TTC549 (cell line): ENCODE measurements at regions not wholly inside any gene's neighbourhood (a gene's known extent, or its start where the extent isn't known, plus 50 kb on each side); places are given as distances from the start of the nearest gene placed in this dataset.

Source experiments
- FAIRE-seq: peaks from 2 replicates; lab custom pipeline; 2012; peaks lifted over from hg19 to GRCh38; lab: Jason Lieb, UNC

DNA sequence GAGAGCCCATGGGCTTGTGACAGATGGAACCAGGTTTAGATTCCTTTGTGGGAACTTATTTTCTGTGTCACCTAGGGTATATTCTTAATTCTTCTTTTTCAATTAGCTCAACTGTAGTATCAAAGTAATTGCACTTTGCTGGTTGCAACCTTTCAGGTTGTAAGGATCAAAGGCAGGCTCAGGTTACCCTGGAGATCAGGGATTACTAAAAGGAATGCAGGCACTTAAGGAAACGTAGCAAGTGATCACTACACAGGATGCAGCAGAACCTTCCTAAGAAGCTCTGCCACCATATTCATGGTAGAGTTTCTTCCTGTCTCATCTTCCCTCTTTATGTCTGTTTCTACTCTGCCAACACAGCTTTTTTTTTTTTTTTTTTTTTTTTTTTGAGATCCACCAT lies 133.2 kb upstream of the JAG1 start:
- FAIRE-seq = no peak

DNA sequence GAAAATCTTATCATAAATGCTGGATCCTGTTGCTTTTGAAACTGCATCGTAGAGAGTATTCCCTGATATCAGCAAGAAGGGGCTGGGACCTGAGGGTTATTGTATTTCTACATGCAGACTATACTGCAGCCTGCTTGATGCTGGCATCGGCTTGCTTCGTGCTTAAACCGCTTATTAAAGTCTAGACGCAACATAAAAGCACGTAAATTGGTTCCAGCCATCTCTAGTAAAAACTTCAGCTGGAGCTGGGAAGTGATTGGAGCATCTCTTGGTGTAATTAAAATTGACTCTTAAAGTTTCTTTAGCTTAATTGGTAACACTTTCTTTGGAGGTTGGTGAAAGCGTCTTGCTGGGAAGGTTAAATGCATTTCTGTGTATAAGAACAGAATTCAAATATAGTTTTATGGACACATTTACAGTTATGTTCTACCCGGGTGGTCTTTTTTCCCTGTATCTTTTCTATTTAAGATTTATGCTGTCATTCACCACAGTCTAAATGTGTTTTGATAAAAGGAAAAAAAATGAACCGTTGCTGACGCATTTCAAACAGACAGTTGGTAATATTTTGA lies 139.0 kb upstream of the JAG1 start:
- FAIRE-seq = no peak

DNA sequence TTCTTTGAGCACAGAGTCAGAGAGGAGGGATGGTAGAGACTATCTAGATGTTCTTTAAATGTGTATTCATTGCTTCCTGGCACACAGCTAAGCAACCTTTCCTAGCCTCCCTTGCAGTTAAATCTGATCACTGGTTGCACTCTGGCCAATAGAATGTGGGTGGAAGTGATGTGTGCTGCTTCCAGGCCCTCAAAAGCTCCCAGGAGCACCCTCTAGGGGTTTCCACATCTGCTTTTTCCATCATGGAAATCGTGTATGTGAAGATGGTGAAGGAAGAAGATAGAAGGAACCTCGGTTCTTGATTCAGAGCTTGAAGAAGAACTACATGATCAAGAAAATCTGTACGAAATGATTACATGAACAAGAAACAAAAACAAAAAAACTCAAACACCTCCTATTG lies 149.8 kb upstream of the JAG1 start:
- FAIRE-seq = no peak

DNA sequence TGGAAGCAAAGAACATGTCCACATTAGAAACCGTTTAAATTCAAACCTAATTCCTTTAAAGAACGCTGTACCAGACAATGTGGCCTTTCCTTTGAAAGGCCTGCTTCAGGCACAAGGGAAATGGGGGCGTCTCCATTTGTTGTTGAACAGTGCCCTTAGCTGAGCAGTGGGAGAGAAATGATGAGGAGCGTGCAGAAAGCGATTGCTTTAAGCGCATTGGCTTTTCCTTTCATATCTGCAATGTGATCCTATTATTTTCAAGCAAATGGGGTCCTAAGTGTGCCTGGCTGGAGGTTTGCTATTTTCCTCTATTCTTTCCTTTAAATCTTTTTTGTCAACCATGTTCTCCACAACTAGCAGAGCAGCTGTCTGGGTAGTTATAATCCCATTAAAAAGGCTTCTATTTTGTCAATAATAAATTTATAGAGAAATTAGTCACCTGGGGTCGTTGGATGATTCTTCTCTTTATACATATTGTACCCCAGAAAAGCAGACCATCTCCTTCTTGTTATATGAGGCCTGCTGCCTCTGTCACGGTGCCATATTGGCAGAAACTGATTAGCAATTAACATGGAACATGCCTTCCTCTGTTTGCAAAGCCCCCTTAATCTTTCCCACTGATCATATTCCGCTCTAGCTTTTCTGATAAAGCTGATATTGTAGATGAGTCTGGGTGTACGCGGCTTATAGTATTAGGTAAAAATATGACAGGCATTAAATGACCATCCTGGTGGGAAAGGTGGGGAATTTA lies 151.1 kb upstream of the JAG1 start:
- no peak for FAIRE-seq

DNA sequence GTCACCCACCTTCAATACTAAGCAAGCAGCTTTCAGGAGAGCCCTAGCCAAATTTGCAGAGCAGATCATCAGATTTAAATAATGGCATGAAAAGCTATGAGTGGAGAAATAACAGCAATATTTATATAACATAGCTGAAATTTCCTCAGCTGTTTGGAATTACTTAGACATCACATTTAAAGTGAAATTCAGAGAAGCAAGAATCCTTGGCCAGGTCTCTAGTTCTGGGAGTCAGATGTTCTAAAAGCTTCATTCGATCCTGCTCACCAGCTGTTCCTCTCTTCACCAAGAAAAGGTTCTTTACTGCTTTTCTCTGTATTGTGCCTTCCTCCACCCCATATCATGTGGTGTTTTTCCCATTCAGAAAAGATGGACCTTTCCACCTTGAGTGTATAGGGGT lies 152.3 kb upstream of the JAG1 start:
- FAIRE-seq = no peak

DNA sequence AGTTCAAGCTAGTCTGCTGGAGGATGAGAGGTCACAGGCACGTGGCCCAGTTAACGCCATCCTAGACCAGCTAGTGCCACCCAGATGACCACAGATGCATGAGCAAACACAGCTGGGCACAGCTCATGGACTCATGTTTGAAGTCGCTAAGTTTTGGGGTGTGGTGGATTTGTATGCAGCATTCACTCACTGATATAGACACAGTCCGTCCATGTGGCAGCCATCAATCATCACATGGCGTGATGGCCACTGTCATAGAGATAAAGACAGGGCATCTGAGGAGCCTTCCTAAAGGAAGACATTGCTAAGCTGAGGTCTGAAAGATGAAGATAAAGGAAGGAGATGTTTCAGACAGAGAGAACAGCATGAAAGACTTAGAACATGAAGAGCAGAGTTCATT lies 154.4 kb upstream of the JAG1 start:
- FAIRE-seq = no peak

DNA sequence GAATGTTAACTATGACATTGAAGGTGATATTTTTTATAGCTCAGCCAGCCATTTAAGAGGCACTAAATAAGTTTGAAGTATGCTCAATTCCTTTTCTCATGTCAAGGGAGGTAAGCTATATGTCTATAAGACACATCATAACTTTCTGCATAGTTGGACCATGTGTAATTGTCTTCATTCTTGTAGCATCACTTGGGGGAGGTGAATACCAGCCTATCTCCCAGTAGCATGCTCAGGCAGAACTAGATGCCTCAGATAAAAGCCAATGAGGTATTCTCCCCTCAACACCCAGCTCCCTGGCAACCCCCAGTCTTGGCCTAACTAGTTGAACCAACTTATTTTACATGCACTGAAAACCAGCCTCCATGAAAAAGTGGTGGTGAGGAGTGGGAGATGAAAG lies 158.3 kb upstream of the JAG1 start:
- no peak for FAIRE-seq

DNA sequence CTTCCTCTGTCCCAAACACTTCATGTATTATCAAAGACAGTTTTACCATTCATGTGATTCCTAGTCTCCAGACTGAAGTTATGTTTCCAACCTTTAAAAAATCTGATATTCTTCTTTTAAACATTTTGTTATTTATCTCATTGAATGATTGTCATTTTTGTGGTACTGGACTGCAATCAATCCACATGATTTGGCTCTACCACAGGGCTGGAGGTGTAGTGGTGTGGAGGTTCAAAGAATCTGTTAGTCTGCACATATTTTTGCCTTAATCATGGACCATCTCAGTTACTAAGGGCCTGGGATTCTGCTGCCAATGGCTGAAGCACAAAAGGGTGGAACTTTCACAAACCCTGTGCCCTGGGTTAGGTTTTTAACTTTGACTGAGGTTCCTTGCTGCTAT lies 164.1 kb upstream of the JAG1 start:
- FAIRE-seq = no peak

DNA sequence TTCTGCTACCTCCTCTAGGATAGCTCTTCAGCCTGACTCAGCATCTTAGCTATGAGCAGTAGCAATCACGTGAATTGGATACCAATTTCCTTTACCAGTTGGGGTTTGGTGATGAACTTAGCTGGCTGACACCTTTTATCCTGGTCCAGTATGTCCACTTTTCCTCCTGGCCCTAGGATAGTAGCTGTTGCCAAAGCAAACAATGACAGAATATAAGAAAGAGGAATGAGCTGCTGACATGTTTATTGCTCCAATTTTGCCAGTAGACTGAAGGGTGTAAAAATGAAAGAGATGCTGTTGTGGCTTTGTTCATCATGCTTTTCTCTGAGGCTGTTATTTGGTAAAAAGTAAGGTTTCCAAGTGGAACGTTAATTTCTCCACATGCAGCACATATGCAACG lies 168.3 kb upstream of the JAG1 start:
- no peak for FAIRE-seq

DNA sequence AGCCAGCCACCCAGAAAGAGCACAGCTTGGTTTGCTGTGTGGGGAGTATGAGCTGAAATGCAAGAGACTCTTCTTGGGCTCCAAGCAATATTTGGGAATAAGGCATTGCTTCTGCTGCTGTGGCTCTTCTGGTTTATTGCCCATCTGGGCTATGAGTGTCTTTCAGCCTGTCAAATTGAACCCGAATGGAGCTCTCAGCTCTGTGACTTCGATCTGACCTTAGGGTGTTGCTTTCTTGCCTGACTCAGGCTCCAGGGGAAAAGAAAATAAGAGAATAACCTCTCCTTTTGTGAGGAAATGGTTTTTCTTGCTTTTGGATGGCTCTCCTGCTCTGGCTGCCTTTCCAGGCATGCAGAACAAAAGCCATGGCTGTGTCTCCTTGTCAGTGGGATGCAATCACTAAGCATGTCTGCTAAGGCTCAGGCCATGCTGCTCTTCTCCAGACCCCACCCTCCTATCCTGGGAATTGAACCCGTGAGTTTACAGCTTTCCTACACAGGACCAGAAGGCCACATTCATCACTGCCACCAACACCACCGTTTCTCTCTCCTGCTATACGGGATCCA lies 169.4 kb upstream of the JAG1 start:
- no peak for FAIRE-seq

DNA sequence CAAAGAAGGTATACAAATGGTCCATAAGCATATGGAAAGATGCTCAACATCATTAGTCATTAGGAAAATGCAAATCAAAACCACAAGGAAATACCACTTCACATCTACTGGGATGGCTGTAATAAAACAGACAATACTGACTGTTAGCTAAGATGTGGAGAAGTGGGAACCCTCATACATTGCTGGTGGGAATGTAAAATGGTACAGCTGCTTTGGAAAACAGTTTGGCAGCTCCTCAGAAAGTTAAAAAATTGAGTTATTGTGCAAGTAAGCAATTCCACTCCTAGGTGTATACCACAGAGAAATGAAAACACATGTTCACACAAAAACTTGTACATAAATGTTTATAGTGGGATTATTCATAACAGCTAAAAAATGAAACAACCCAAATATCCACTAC lies 173.0 kb upstream of the JAG1 start:
- no peak for FAIRE-seq

DNA sequence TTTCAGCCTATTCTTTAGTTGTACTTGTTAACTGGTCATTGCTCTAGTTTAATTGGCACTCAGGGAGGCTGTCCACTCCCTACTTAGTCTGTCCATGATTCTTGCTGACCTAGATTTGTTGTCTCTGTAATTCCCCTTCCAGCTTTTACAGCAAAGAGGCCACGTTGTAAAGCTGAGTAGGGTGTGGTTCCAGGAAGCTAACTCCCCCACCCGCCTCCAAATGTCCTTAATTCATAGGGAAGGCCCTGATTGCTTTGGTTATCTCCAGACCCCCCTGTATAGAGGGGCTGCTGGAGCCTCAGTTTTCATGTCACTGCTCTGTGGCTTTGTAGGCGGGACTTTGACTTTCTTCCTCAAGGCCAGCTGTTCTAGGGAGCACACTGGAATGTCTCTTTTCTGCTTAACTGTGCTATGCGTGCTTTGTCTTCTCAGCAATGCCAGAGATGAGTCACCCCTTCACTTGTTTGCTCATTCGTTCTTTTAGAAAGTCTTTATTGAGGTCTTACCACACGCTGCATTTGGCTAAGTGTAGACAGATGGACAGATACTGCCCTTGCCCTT lies 175.1 kb upstream of the JAG1 start:
- FAIRE-seq = no peak

DNA sequence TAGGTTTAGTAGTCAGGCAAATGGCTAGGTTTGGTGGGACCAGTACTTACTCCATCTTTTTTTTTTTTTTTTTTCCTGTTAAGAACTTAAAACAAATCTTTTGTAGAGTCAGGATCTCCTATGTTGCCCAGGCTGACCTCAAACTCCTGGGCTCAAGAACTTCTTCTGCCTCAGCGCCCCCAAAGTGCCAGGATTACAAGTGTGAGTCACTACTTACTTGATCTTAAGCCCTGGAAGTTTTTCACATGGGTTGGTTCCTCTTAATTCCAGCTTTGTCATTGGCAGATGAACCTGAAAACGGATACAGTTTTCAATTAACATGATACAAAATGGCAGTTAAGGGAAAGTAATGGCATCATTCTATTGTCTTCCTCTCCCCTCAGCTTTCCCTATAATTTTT lies 179.4 kb upstream of the JAG1 start:
- no peak for FAIRE-seq

DNA sequence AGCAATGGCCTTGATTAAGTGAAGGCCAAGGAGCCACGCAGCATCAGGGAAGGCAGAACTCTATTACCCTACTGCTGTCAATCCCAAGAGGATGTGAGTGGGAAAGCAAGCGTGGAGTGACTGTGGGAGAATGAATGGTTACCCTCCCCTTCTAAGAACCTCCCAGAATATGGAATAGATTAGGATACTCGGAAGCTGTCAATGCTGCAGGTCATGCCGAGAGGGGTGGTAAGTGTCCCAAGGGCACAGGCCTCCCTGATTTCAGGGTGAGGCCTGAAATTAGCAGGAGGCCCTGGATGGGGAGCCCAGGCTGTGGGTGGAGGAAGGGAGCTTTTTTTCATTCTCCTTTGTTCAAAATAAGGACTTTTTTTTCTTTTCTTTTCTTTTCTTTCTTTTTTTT lies 179.9 kb upstream of the JAG1 start:
- FAIRE-seq = no peak

DNA sequence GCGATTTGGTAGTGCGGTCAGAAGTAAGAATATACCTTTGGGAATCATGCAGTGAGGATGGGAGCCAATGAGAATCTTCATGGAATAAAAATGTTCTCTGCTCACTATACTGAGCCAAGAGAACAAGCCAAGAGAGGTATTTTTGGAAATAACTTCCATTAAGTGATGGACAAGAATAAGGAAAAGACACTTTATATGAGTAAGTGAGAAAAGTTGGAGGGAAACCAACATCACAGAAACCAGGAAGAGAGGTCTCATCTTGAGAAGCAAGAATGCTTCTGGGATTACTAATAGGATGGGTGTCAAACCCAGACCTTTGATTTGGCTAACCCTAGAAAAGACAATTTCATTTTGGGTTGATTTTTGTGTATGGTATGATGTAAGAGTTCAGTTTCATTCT lies 181.2 kb upstream of the JAG1 start:
- FAIRE-seq = no peak

DNA sequence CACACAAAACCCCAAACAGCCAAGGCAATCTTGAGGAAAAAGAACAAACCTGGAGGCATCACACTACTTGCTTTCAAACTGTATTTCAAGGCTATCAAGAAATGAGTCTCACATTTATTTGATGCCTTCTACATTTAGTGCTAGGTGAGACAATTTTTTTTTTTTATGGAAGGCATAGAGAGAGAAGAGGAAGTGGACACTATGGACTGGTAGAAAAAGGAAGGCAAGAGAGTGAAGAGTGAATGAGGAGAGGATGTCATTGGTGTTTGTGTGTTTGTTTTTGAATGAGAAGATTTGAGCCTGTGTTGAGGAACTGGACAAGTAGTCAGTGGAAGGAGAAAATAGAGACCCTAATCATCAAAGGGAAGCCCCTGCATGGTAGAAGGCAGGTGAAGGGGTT lies 182.0 kb upstream of the JAG1 start:
- FAIRE-seq = no peak

DNA sequence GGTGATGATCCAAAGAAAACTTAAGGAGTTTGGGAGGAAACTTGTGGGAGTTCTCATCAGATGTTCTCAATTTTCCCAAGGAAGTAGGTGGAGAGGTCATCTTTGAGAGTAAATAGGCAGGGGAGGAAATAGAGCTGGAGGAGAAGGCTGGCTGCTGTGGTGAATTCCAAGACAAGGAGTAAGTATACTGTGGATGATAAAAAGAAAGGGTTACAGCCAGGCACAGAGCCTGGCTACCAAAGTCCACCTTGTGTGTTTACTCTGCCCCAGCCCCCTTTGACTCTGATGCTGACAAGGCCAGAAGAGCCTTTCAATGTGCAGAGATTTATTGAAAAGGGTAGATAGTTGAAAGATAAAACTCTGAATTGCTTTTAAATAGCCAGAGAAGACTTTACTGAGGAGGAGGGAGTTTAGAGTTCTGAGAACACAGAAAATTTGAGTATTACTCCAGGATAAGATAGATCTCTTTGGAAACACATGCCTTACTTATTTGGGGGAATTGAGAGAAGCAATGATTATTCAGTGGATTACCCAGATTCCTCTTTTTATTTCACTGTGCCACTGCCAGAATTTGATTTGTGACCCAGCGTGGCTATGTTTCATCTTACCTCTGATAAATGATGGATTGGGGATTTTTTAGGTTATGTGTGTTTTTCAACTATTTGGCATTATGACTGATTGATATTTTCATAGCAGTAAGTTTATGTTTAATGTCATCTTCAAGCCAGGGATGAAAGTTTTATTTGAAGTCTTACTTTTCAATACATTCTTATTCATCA lies 182.6 kb upstream of the JAG1 start:
- no peak for FAIRE-seq

DNA sequence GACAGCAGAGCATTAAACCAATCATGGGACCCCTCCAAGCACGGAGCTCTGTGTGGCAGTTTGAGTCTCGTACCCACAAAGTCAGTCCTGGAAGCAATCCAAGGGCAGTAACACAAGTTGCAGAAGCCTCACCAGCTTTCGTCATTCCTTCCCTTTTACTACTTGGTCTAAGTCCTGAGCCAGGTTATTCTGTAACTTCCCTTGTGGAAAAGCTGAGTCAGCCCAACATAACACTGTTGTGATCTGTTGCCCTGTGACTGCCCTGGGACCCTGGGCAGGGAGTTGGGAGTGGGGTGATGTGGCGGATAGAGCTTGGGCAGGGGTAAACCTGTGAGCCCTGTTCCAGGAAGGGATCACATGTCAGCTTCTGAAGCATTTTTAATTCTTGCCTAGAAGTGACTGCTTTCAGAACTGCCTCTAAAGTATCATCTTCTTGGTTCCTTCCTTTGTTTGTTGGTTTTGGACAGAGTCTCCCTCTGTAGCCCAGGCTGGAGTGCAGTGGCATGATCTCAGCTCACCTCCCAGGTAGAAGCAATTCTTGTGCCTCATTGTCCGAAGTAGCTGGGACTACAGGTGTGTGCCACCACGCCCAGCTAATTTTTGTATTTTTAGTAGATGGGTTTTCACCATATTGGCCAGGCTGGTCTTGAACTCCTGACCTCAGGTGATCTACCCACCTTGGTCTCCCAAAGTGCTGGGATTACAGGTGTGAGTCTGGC lies 183.7 kb upstream of the JAG1 start:
- FAIRE-seq = no peak

DNA sequence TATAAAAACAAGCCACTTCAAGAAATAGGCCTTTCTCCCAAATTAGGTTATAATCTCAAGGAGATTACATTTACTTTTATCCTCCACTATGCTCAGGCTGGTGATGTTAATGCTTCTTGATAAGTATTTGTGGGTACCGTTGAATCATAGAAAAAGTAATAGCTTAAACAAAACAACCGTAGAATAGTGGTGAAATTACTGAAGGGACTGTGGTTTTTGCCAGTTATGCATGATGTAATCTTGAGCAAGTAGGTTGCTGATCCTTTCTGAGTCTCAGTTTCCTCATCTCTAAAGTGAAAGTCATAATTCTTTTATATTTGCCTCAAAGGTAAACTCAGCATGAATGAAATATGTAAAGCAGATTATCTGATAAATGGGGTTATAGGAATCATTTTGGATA lies 187.3 kb upstream of the JAG1 start:
- no peak for FAIRE-seq

DNA sequence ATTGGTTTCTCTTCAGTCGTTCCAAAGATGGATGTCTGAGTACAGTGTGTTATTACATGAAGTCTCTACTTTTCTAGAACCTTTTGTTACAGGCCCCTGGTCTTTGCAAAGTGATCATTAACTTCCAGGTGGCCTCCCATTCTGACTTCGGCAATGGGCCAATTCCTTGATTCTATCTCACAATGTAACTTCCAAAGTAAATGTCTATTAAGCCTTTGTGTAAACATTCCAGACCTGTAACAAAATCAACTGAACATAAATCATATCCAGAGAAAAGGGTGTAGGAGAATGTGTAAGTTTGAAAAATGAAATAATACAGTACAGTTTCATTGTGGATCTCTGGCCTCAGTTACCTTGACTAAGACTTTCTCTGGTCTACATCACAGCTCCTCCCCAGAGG lies 187.8 kb upstream of the JAG1 start:
- no peak for FAIRE-seq

DNA sequence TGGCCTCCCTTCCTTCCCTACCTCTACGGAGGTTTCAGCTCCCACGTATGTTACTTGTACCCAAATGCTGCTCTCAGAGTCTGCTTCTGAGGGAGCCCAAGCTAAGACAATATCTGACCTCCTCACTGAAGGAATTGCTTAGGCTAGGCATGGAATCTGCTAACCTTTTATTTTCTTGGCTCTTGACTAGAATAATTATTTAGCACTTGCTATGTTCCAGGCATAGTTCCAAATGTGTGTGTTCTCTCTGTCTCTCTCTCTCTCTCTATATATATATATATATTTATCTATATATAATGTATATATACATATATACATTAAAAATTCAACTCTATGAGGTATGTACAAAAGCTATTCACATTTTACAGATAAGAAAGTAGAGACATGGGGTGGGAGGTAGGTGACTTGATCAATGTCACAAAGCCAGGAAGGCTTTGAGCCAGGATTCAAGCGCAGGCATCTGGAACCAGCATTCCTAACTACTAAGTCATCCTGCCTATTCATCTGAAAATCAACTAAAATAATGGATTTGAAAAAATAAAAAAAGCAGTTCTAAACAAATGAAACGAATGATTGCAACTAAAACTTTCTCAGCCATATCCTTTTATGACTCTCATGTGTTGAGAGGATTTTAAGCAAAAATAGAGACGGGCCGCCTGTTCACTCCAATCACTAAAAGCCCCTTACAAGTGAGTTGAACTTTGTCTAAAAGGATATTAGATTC lies 189.7 kb upstream of the JAG1 start:
- FAIRE-seq = no peak
